Parathyroid adenoma (tissue), 2 donors: ENCODE measurements at regions not wholly inside any gene's neighbourhood (a gene's known extent, or its start where the extent isn't known, plus 50 kb on each side); places are given as distances from the start of the nearest gene placed in this dataset.

ENCODE experiments used
- H2AFZ ChIP-seq: fragments of 300-600 bp; sonication (generic); one replicate; pipeline ENCODE4 v1.7.0; 2017; ENCODE audit warnings: antibody characterized with exemption, mild to moderate bottlenecking
- H3K27ac ChIP-seq: fragments of 300-600 bp; sonication (generic); one replicate; pipeline ENCODE4 v1.7.0; 2017
- H3K27me3 ChIP-seq: fragments of 300-600 bp; sonication (generic); one replicate; pipeline ENCODE4 v1.7.0; 2017; ENCODE audit warnings: low read length; ENCODE audit not compliant: control insufficient read depth, insufficient read depth
- H3K36me3 ChIP-seq: fragments of 300-600 bp; sonication (generic); one replicate; pipeline ENCODE4 v1.7.0; 2017; ENCODE audit warnings: low read length; ENCODE audit not compliant: control insufficient read depth, insufficient read depth
- H3K4me1 ChIP-seq: fragments of 300-600 bp; sonication (generic); one replicate; pipeline ENCODE4 v1.7.0; 2017; ENCODE audit warnings: control low read depth
- H3K4me2 ChIP-seq: fragments of 300-600 bp; sonication (generic); one replicate; pipeline ENCODE4 v1.7.0; 2017; ENCODE audit warnings: low read length
- H3K4me3 ChIP-seq: fragments of 300-600 bp; sonication (generic); one replicate; pipeline ENCODE4 v1.7.0; 2017; ENCODE audit warnings: low read depth, low read length
- H3K79me2 ChIP-seq: fragments of 300-600 bp; sonication (generic); one replicate; pipeline ENCODE4 v1.7.0; 2017; ENCODE audit warnings: control low read depth
- H3K9ac ChIP-seq: fragments of 300-600 bp; sonication (generic); one replicate; pipeline ENCODE4 v1.7.0; 2017; ENCODE audit warnings: mild to moderate bottlenecking
- H3K9me3 ChIP-seq: fragments of 300-600 bp; sonication (generic); one replicate; pipeline ENCODE4 v1.7.0; 2017; ENCODE audit warnings: low read length; ENCODE audit not compliant: control insufficient read depth
- TF ChIP-seq, protein P1 (sequence below): fragments of 300-600 bp; sonication (generic); IDR thresholded peaks from one replicate; pipeline ENCODE4 v1.7.0; 2017; ENCODE audit warnings: antibody characterized with exemption, mild to moderate bottlenecking
- donor health status: primary hyperparathyroidism.

DNA sequence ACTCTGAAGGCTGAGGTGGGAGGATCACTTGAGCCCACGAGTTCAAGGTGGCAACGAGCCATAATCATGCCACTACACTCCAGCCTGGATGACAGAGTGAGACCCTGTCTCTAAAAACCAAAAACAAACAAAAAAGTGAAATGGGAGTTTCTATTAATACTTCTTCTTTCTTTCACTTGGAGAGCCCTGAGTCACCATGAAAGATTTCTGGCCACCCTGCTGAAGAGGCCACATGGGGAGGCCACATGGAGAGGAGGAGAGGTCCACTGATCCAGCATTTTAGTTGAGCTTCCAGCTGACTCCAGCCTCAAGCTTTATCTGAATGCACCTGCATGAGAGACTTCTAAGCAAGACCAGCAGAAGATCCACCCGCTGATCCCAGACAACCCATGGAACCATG, 74.2 kb upstream of the LAPTM4A start:
- no peak overlapping the region for H3K27ac ChIP-seq
- TF ChIP-seq, protein P1, sequence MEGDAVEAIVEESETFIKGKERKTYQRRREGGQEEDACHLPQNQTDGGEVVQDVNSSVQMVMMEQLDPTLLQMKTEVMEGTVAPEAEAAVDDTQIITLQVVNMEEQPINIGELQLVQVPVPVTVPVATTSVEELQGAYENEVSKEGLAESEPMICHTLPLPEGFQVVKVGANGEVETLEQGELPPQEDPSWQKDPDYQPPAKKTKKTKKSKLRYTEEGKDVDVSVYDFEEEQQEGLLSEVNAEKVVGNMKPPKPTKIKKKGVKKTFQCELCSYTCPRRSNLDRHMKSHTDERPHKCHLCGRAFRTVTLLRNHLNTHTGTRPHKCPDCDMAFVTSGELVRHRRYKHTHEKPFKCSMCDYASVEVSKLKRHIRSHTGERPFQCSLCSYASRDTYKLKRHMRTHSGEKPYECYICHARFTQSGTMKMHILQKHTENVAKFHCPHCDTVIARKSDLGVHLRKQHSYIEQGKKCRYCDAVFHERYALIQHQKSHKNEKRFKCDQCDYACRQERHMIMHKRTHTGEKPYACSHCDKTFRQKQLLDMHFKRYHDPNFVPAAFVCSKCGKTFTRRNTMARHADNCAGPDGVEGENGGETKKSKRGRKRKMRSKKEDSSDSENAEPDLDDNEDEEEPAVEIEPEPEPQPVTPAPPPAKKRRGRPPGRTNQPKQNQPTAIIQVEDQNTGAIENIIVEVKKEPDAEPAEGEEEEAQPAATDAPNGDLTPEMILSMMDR, result no peak

DNA sequence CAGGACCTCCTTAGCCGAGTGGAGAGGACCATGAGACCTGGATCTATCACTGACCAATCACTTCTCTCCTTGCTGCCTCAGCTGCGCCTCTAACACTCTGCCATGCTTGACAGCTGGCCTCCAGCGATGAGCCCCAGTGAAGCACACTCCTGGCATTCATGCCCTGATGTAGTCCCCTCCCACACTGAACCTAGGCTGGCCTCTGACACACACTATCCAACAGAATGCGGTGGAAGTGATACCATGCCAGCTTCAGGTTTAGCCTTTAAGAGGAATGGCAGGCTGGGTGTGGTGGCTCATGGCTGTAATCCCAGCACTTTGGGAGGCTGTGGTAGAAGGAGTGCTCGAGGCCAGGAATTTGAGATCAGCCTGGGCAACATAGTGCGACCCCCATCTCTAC, 73.7 kb upstream of the LAPTM4A start:
- Histone ChIP-seq H3K9me3 (no peaks in the 10 kb centered on the region), H3K79me2 (no peaks in the 10 kb centered on the region), H3K27ac (no peak overlapping the region), H3K4me2 (no peak overlapping the region), H3K4me3 (no peak overlapping the region), H3K36me3 (no peaks in the 10 kb centered on the region), H3K9ac (no peak overlapping the region), H2AFZ (no peak overlapping the region), H3K4me1 (no peaks in the 10 kb centered on the region), H3K27me3 (no peaks in the 10 kb centered on the region)
- TF ChIP-seq, protein P1, result no peak

More for the DNA sequence above, 74.2 kb upstream of the LAPTM4A start:
- H3K9ac ChIP-seq, result no peak overlapping the region
- H3K4me2 ChIP-seq, result no peak overlapping the region
- H3K4me3 ChIP-seq, result no peak overlapping the region
- no peaks in the 10 kb centered on the region for H3K4me1 ChIP-seq
- H2AFZ ChIP-seq, result no peak overlapping the region
- no peaks in the 10 kb centered on the region for H3K27me3 ChIP-seq
- no peaks in the 10 kb centered on the region for H3K36me3 ChIP-seq
- H3K9me3 ChIP-seq, result no peaks in the 10 kb centered on the region
- H3K79me2 ChIP-seq, result no peaks in the 10 kb centered on the region

DNA sequence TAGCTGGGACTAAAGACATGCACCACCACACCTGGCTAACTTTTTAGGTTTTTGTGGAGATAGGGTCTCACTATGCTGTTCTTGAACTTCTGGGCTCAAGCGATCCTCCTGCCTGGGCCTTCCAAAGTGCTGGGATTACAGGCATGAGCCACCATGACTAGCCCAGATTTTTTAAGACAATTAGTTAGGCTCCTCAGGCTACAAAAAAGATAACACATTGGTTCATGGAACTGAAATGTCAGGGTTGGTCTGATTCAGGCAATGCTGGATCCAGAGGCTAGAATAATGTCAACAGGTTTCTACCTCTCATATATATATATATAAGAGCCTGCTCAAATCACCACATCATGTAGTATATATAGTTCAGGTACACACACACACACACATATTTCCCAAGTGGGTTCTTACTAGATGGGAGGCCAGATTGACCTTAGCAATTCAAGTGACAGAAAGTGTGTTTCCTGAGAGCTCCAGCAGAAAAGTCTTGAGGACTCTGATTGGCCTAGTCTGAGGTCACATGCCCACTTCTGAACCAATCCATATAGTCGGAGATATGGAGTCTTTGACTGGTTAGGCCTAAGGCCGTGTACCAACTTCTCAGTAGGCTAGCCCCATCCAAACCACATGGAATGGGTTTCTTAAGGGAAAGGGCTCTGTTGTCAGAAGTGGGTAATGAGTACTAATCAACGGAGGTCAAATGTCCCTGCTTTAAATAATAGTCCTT, 72.6 kb upstream of the LAPTM4A start:
- H3K9ac ChIP-seq, result no peak overlapping the region
- H3K4me1 ChIP-seq, result no peaks in the 10 kb centered on the region
- H3K27me3 ChIP-seq, result no peaks in the 10 kb centered on the region
- no peak overlapping the region for H2AFZ ChIP-seq
- no peaks in the 10 kb centered on the region for H3K36me3 ChIP-seq
- H3K9me3 ChIP-seq, result no peaks in the 10 kb centered on the region
- TF ChIP-seq, protein P1, result no peak
- H3K4me2 ChIP-seq, result no peak overlapping the region
- no peak overlapping the region for H3K27ac ChIP-seq
- H3K4me3 ChIP-seq, result no peak overlapping the region
- no peaks in the 10 kb centered on the region for H3K79me2 ChIP-seq

DNA sequence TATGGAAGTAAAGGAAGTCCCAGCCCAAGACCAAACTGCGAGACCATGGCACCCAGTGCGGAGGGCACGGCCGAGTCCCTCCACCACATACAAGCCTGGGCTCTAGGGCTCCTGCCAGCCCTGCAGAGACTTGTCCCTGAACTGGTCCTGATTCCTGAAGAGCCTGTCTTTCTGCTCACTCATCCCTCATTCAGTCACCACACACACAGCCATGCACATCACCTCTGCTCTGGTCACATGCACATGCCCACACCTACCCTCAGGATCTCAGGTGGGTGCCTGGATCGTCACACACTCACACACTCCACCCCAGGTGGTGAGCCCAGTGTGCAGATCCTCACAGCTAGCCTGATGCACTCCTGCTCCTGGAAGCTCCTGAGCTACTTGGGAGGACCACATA, 71.4 kb upstream of the LAPTM4A start:
- Histone ChIP-seq H3K4me2 (no peak overlapping the region), H3K4me1 (no peaks in the 10 kb centered on the region), H3K27ac (no peak overlapping the region), H3K27me3 (no peaks in the 10 kb centered on the region), H3K9me3 (no peaks in the 10 kb centered on the region), H2AFZ (no peak overlapping the region), H3K36me3 (no peaks in the 10 kb centered on the region), H3K4me3 (no peak overlapping the region), H3K9ac (no peak overlapping the region), H3K79me2 (no peaks in the 10 kb centered on the region)
- TF ChIP-seq, protein P1, result no peak
